GM21447 (cell line): ENCODE measurements at regions not wholly inside any gene's neighbourhood (a gene's known extent, or its start where the extent isn't known, plus 50 kb on each side); places are given as distances from the start of the nearest gene placed in this dataset.
"Not testable (repeated sequence)": the region's sequence is repeated elsewhere in the genome, so short reads cannot be mapped to it uniquely, and the experiment has no call there.

Experiments used
- ATAC-seq: cut with Tn5 transposase; IDR thresholded peaks from one replicate; pipeline ENCODE4 v1.9.1; 2021; ENCODE audit not compliant: unreplicated experiment

DNA sequence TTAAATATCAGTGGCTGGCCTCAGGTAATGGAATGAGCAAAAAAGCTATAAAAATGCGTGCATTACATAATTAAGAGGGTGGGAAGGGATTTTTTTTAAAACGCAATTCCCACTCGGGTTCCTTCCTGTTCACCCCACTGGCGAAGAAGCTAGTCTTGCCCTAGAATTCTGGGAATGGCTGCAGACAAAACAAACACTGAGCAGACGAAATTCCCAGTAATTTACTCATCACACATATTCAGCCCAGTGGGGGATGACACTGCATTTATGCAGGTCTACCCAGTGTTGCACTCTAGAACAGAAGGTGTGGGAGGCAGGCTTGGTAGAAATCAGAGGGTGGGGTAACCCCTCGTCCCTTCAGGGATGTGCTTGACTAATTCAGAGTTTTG, 2695.0 kb upstream of the DEFB115 start:
- ATAC-seq = no peak

DNA sequence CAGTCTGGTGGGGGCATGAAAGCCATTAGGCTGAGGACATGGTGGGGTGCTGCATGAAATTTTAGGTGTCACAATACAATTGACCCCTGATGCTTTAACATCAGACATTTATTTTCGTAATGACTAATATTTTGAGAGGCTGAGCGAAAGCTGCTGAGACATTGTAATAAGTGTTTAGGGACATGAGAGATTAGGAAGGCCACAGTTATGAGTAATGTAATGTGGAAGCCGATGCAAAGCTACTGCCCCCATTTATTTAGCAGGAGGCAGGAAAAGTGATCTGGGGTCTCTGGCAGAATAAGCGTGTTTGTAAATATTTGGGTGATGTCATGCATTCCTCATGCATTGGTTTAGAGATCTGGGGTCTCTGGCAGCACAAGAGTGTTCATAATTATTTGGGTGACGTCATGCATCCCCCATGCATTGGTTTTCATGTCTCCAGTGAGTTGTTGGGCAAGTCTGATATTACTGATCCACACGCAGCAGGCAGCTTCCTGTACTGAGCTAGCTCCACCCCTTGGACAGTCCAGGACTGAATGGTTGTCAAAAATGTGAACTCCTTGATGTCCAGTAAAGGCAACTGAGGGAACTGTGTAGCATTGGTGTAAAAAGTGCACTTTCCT, 2694.5 kb upstream of the DEFB115 start:
- not testable (repeated sequence) for ATAC-seq

DNA sequence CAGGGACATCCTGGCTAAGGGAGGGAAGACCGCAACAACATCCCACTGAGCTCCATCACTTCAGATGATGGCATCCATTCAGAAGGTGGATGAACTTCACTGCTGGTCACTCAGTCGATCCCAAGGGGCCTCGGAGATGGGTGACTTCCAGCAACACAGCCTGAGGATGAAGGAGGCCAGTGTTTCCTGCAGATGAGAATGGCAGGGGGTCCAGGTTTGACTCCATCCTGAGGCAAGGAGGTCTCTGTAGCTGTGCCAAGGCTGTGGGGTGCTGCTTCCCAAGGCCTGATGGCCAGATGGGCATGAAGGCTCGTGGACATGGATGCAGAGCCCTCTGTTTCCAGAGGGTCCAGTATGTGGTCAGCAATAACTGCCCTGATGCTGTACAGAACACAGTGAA, 2693.4 kb upstream of the DEFB115 start:
- ATAC-seq = not testable (repeated sequence)

DNA sequence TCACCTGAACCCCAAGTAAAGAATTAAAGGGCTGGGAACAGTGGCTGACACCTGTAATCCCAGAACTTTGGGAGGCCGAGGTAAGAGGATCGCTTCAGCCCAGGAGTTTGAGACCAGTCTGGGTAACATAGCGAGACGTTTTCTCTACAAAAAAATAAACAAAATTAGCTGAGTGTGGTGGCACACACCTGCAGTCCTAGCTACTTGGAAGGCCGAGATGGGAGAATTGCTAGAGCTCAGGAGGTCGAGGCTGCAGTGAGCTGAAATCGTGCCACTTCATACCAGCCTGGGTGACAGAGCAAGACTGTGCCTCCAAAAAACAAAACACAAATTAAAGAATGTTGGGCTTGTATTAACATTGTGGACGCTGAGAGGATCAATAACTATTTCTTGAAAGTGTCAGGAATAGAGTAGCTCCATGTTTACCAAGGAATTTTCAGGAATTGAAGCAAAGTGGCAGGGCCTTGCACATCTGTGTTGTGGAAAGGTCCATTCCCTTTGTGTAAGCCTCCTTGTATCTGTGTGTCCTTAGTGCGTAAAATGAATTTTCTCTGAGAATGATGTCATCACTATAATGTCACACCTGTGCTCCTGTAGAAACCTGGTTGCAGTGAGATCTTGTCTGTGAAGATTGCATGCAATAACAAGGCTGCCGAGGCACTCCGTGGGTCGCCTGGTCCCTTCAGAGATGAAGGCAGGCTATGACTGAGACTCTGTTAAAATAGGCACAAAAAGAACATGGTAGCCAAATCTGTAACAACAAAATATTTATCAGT, 2692.6 kb upstream of the DEFB115 start:
- not testable (repeated sequence) for ATAC-seq

DNA sequence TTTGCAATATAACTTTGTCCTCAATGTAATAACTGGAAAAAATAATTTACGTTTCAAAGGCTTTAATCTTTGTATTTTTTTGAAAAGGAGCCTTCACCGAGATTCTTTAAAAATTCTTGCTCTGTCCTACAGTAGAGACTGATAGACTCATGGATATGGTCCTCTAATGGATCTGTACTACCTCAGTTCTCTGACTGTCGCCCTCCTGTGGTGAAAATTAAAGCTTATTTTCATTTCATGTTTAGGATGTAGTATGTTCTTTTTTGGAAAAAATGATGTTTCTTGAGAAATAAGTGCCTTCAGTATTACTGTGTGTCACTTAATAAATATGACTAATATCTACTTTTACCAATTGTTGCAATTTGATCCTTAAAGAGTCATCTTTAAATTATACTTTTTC, 2681.5 kb upstream of the DEFB115 start:
- ATAC-seq = not testable (repeated sequence)

DNA sequence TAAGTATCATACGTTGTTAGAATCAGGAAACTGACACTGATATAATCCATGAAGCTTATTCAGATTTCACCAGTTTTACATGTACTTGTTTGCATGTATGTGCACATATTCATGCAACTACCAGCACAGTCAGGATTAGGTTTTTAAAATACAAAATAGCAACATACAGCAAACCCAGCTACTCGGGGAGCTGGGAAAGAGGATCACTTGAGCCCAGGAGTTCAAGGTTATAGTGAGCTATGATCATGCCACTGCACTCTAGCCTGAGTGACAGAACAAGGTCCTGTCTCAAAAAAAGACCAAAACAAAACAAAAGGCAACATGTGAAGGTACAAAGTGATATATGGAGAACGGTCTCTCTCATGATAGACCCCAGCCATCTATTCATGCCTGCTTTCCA, 2665.8 kb upstream of the DEFB115 start:
- ATAC-seq = not testable (repeated sequence)

DNA sequence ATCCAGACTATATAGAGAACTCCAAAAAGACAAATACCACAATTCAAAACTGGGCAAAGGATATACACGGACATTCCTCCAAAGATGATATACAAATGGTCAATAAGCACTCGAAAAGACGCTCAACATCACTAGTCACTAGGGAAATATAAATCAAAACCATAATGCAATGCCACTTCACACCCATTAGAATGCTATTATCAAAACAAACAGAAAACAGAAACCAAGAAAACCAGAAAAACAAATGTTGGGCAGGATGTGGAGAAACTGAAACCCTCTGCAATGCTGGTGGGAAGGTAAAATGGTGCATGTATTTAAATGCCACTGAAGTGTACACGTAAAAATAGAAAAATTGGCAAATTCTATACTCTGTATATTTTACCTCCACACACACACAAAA, 2664.1 kb upstream of the DEFB115 start:
- not testable (repeated sequence) for ATAC-seq

DNA sequence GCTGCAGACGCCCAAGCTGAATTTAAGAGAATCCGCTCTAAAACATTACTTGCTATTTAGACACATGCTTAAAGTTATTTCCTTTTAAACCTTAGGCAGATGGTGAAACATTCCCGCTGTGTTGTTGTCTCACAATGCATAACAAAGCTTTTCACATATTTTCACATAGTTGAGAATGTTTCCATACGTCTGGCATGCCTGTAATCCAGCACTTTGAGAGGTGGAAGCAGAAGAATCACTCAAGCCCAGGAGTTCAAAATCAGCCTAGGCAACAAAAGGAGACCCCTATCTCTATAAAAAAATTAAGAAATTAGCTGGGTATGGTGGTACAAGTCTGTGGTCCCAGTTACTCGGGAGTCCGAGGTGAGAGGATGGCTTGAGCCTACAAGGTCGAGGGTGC, 2663.0 kb upstream of the DEFB115 start:
- not testable (repeated sequence) for ATAC-seq

DNA sequence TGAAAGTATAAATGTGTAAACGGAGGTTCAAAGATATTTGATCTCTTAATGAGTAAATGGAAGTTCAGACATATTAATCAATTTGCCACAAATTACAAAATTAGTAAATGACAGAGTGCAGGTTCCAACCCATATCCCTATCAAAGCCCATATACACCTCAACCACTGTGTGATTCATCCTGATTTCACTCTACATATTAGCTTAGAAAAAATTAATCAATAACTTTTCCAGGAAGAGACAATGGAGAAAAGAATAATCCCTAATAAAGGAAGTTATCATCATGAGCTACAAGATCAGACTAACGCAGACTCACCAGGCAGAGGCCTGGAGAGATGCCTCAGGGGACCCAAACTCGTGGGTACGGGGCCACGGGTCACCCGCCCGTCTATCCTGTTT, 2655.5 kb upstream of the DEFB115 start:
- ATAC-seq = not testable (repeated sequence)

DNA sequence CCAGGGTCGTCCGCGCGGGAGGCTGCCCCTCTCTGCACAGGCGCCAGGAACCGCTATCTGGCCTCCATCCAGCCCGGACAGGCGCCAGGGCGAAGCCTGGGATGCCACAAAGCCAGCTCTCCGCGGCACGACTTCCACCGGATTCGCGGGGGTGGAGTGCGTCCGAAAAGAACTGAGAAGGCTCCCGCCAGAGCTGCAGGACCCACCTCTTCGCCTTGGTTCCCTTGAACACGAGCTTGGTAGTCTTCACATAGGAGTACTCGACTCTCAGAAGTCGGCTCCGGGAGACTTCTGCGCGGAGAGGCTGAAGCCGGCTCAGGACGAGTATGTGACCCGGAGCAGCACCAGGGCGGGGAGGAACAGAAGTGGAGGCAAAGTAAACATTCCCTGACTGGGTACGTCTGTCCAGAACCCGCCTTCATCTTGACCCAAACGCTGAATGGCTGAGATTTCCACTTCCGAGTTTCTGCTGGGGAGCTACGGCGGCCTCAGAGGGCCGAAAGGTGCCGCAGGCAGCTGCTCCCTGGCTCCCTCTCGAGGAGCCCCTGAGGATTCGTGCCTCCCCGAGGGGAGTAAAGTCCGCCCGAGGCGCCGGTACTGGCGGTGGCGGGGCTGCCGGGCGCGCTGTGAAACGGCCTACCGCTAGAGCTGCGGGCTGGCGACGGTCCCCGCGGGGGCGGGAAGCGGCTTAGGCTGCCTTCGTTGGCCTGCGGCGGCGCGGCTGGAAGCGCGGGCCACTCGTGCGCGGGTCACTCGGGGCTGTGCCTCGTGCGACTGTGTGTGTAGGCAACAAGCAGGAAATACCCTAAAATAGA, 2654.9 kb upstream of the DEFB115 start:
- ATAC-seq = peak; percentile 99

DNA sequence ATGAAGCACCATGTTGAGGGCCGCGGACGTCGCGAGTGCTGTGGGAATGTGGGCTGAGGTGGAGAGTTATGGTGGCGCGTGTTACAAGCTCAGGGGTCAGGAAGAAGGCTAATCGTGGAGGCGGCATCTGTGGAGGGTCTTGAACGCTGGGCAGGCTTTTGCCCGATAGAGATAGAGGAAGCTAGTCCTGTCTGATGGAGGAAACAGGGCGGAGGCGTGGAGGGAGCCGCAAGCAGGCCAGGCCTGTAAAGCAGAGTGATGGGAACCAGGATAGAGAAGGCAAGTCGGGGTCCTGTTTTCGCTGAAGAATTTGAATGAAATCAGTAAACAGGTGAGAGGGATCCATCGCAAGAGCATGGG, 2654.3 kb upstream of the DEFB115 start:
- not testable (repeated sequence) for ATAC-seq

DNA sequence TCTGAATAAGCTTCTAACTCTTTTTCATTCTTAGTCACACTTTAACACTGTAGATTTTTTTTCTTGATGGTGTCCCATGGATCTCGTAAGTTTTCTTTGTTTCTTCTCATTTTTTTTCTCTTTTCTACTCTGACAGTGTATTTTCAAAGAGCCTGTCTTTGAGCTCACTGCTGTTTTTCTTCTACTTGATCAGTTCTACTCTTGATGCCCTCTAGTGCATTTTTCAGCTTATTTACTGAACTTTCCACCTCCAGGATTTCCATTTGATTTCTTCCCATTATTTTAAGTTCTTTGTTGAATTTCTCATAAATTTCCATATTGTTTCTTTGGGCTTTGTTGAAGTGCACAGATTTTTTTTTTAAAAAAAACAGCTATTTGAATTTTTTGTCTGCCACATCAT, 2641.1 kb upstream of the DEFB115 start:
- ATAC-seq = no peak

DNA sequence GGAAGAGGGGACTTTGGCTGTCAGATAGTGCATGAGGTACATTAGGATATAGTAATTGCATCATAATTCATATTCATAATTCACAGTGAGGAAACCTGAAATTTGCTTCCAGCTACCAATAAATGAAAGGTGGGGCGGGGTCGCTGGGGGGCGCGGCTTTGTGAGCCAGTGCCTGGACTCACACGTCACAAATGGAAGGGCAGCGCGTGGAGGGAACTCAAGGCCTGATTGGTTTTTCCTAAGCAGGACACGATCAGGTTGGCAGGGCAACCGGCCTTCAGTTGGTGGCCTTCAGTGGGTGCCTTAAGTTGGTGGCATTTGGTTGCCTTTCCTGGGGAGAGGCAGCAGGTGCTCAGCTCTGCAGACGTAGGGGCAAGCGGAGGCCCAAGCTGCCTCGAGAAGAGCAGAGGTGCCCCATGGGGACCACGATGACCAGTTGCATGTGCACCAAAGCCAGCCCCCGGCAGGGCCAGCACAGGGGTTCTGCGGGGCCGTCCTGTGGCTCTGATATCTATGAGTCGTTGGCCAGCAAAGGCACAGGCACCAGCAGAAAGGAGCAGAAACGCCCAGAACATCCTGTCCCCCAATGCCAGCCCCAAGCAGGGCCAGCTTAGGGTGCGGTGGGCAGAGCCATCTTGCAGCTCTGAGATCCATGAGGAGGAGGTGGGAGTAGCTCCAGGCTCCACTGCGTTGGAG, 2637.4 kb upstream of the DEFB115 start:
- ATAC-seq = not testable (repeated sequence)

DNA sequence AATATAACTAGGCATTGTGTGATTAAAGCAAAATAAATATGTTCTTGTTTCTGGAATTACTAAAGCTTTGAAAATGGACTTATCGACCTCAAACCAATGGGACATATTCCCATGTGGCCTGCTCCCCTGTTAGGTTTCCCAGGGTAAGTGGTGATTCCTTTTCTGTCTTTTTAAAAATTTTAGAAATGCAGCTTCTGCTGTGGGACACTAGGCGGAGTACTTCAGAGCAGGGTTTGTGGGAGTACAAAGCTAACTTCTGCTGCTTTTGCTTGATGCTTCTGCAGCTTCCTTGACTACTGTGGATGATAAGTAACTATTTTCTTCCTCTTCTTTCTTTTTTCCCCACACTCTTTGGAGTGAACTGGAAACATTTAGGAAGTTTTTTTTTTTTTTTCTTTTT, 2632.4 kb upstream of the DEFB115 start:
- ATAC-seq = not testable (repeated sequence)

DNA sequence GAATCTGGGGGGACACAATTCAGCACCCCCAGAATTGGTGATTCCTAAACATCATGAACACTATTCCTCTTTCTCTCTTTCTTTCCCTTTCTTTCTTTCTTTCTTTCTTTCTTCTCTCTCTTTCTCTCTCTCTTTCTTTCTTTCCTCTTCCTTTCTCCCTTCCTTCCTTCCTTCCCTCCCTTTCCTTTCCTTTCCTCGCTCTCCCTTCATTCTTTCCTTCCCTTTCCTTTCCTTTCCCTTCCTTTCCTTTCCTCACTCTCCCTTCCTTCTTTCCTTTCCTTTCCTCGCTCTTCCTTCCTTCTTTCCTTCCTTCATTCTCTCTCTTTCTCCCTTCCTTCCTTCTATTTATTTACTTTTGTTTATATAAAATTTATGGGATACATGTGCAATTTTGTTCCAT, 2616.6 kb upstream of the DEFB115 start:
- not testable (repeated sequence) for ATAC-seq
